Activated B cell treated with CpG ODN at 0.5 μM for 24 hours (primary cell): ENCODE measurements at regions not wholly inside any gene's neighbourhood (a gene's known extent, or its start where the extent isn't known, plus 50 kb on each side); places are given as distances from the start of the nearest gene placed in this dataset.

Experiments used
- ATAC-seq: fragments of 200-7000 bp; cut with Tn5 transposase; one replicate; pipeline ENCODE4 v1.10.0; 2021; ENCODE audit warnings: low read depth, mild to moderate bottlenecking, moderate library complexity
- CTCF ChIA-PET: fragments of 350-600 bp; sonication (Branson Sonifier 250); formaldehyde crosslinking; loops from one replicate; lab custom pipeline; 2021; ENCODE audit warnings: antibody characterized with exemption; lab: Charles Lee
- POLR2A ChIA-PET: fragments of 350-600 bp; sonication (Branson Sonifier 250); formaldehyde crosslinking; loops from one replicate; lab custom pipeline; 2021; ENCODE audit warnings: antibody characterized with exemption; lab: Charles Lee
- DNase-seq: peaks from one replicate; pipeline ENCODE4 v3.0.0; 2022
- H3K27ac Mint-ChIP-seq: one replicate; pipeline ENCODE4 v1.8.0; 2020; ENCODE audit warnings: mixed read lengths
- H3K27me3 Mint-ChIP-seq: one replicate; pipeline ENCODE4 v1.8.0; 2021; ENCODE audit warnings: mixed read lengths
- H3K36me3 Mint-ChIP-seq: one replicate; pipeline ENCODE4 v1.8.0; 2021; ENCODE audit warnings: low read depth, mixed read lengths
- H3K4me1 Mint-ChIP-seq: one replicate; pipeline ENCODE4 v1.8.0; 2021; ENCODE audit warnings: mixed read lengths
- H3K4me3 Mint-ChIP-seq: one replicate; pipeline ENCODE4 v1.8.0; 2020; ENCODE audit warnings: mild to moderate bottlenecking, mixed read lengths
- H3K9me3 Mint-ChIP-seq: one replicate; pipeline ENCODE4 v1.8.0; 2020; ENCODE audit warnings: mixed read lengths
- CTCF ChIP-seq: fragments of 200-600 bp; IDR thresholded peaks from one replicate; pipeline ENCODE4 v1.8.0; 2022; ENCODE audit warnings: antibody characterized with exemption, mild to moderate bottlenecking
- intact Hi-C: fragments of 100-400 bp; cut with micrococcal nuclease; formaldehyde crosslinking; loops from one replicate; pipeline ENCODE4 v1.15.1; 2024

DNA sequence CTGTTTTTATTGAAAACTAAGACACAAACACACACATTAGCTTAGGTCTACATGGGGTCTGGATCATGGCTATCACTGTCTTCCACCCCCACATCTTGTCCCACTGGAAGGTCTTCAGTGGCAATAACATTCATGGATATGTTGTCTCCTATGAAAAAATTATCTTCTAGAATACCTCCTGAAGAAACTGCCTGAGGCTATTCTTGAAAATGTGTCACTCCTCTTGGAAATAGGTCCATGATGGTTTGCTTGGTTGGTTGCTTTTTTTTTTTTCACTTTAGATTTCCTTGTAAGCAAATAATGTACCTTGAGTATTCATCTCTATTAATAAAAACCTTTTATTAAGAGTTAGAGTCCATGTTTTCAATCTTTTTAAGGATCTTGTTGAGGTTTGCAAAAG lies 195.3 kb upstream of the PDE5A start:
- Mint-ChIP-seq H3K9me3 (no peaks in the 10 kb centered on the region), H3K36me3 (no peaks in the 10 kb centered on the region), H3K27me3 (peaks cover 2% of the 10 kb centered on the region), H3K27ac (no peak overlapping the region), H3K4me3 (no peak overlapping the region), H3K4me1 (no peaks in the 10 kb centered on the region)
- no peak for DNase-seq
- intact Hi-C loops = no loop called here
- no peak for TF ChIP-seq CTCF
- ATAC-seq = no peak
- CTCF ChIA-PET = no interaction called here
- POLR2A ChIA-PET = no interaction called here

DNA sequence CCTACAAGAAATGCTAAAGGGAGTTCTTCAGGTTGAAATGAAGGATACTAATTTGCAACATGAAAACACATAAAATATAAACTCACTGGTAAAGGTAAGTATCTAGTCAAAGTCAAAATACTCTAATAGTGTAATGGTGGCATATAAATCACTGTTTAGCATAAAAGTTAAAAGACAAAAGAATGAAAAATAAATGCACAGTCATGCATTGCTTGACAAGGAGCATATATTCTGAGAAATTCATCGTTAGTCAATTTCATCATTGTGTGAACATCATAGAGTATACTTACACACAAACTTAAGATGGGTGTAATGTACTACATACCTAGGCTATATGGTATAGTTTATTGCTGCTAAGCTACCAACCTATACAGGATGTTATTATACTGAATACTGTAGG lies 194.4 kb upstream of the PDE5A start:
- Mint-ChIP-seq H3K36me3 (no peaks in the 10 kb centered on the region), H3K4me3 (no peak overlapping the region), H3K9me3 (no peaks in the 10 kb centered on the region), H3K27me3 (peaks cover 2% of the 10 kb centered on the region), H3K4me1 (no peaks in the 10 kb centered on the region), H3K27ac (no peak overlapping the region)
- TF ChIP-seq CTCF = no peak
- ATAC-seq (no peak), DNase-seq (no peak)
- CTCF ChIA-PET = no interaction called here
- POLR2A ChIA-PET = no interaction called here
- intact Hi-C loops = no loop called here

DNA sequence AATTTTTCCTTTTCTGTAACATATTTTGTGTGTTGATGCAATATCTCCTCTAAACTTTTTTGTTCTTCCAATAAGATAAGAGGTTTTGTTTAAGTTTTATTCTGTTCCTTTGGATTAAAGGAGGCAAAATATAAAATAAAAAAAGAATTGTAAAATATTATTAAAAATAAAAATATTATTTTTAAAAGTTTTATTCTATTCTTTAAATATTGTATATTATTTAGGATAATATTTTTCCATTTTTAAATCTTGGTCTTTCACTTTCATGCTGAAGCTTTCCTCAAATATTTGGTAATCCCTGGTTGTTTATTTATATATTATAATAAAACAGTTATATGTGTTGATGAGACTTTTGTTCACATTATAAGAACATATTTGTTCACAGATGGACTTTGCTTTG lies 187.9 kb upstream of the PDE5A start:
- intact Hi-C loops = no loop called here
- CTCF ChIA-PET = no interaction called here
- no peak for DNase-seq
- ATAC-seq = no peak
- Mint-ChIP-seq H3K4me1 (no peaks in the 10 kb centered on the region), H3K4me3 (no peak overlapping the region), H3K9me3 (peaks cover 3% of the 10 kb centered on the region), H3K27me3 (peaks cover 2% of the 10 kb centered on the region), H3K27ac (no peak overlapping the region), H3K36me3 (no peaks in the 10 kb centered on the region)
- POLR2A ChIA-PET = no interaction called here
- no peak for TF ChIP-seq CTCF

DNA sequence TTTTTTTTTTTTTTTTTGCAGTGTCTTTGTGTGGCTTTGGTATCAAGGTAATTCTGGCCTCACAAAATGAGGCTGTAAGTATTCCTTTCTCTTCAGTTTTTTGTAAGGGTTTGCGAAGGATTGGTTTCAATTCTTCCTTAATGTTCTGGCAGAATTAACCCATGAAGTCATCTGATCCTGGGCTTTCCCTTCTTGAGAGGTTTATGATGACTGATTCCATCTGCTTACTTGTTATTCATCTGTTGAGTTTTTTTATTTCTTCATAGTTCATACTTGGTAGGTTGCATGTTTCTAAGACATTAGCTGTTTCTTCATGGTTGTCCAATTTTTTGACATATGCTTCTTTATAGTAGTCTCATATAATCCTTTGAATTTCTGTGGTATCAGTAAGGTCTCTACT lies 181.4 kb upstream of the PDE5A start:
- H3K27ac Mint-ChIP-seq = no peak overlapping the region
- H3K27me3 Mint-ChIP-seq = no peaks in the 10 kb centered on the region
- H3K4me3 Mint-ChIP-seq = no peak overlapping the region
- ATAC-seq (no peak), DNase-seq (no peak)
- CTCF ChIA-PET = no interaction called here
- H3K9me3 Mint-ChIP-seq = peaks cover 8% of the 10 kb centered on the region
- POLR2A ChIA-PET = no interaction called here
- no peaks in the 10 kb centered on the region for H3K36me3 Mint-ChIP-seq
- no peaks in the 10 kb centered on the region for H3K4me1 Mint-ChIP-seq
- TF ChIP-seq CTCF = no peak
- intact Hi-C loops = no loop called here

DNA sequence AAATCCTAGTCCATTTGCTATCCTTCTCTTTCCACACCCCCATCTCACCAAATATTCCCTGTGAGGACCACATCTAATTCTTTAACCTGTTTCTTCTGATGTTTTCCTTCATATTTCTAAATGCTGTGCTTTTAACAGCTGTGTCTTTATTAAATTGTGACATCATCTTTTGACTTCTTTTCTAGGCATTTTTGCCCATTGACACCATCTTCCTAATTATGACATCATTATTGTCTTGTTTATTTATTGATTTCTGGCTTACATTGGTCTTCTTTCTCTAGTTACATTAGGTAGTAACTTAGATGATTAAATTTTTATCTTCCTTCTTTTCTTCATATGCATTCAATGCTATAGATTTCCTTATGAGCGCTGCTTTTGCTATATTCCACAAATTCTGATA lies 175.8 kb upstream of the PDE5A start:
- Mint-ChIP-seq H3K4me3 (no peak overlapping the region), H3K4me1 (no peaks in the 10 kb centered on the region), H3K27ac (no peak overlapping the region), H3K27me3 (no peaks in the 10 kb centered on the region), H3K36me3 (no peaks in the 10 kb centered on the region), H3K9me3 (no peaks in the 10 kb centered on the region)
- CTCF ChIA-PET = no interaction called here
- no peak for TF ChIP-seq CTCF
- POLR2A ChIA-PET = no interaction called here
- ATAC-seq (no peak), DNase-seq (no peak)
- intact Hi-C loops = no loop called here
